Mucosa of rectum (tissue), 2 donors: ENCODE measurements at regions not wholly inside any gene's neighbourhood (a gene's known extent, or its start where the extent isn't known, plus 50 kb on each side); places are given as distances from the start of the nearest gene placed in this dataset.

Experiments used
- H3K27ac ChIP-seq, 2 donors: one replicate each; pipeline ENCODE4 v1.7.0; 2013; ENCODE audit warnings: inconsistent platforms in 2 of 2, low read depth in 2 of 2, low read length in 2 of 2
- H3K27me3 ChIP-seq, 2 donors: one replicate each; pipeline ENCODE4 v1.7.0; 2013; ENCODE audit warnings: low read length in 2 of 2; ENCODE audit not compliant: control insufficient read depth in 2 of 2, insufficient read depth in 2 of 2
- H3K36me3 ChIP-seq, 2 donors: one replicate each; pipeline ENCODE4 v1.7.0; 2013; ENCODE audit warnings: low read length in 2 of 2; ENCODE audit not compliant: control insufficient read depth in 2 of 2, insufficient read depth in 2 of 2
- H3K4me1 ChIP-seq, 2 donors: one replicate each; pipeline ENCODE4 v1.7.0; 2013; ENCODE audit warnings: low read length in 2 of 2, mild to moderate bottlenecking in 1 of 2; ENCODE audit not compliant: control insufficient read depth in 2 of 2, insufficient read depth in 2 of 2
- H3K4me3 ChIP-seq, 2 donors: one replicate each; pipeline ENCODE4 v1.7.0; 2013; ENCODE audit warnings: low read length in 2 of 2
- H3K9ac ChIP-seq, 2 donors: one replicate each; pipeline ENCODE4 v1.7.0; 2013; ENCODE audit warnings: low read length in 2 of 2, low read depth in 1 of 2, mild to moderate bottlenecking in 1 of 2
- H3K9me3 ChIP-seq, 2 donors: one replicate each; pipeline ENCODE4 v1.7.0; 2013; ENCODE audit warnings: low read length in 2 of 2; ENCODE audit not compliant: control insufficient read depth in 2 of 2
- donor health status: healthy.
- donor health status: Normal muscosa, but diverticular disease.

DNA sequence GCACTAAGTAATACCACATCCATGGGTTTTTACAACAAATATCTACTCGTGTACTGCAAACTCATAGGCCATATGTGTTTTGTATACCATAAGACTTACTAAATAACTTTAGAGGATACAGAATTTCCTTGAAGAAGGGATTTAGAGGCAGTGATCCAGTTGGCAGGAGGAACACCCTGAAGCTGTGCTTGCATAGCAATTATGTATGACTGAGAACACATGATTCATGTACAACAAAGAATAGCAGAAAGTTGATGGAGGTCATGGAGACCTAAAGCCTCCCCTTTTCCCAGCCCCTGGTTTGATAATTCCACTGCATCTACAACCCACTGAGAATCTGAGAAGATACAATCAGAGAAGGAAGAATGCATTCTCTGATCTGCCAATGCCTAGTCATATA lies 83.8 kb upstream of the PMFBP1 start:
- Histone ChIP-seq H3K9ac (no peak overlapping the region), H3K4me3 (no peak overlapping the region)

GRCh38 chr16:72247821-72248253 lies 75.9 kb upstream of the PMFBP1 start:
- H3K27me3 ChIP-seq, result no peaks in the 10 kb centered on the region
- H3K4me1 ChIP-seq, result no peaks in the 10 kb centered on the region
- no peak overlapping the region for H3K9ac ChIP-seq
- no peaks in the 10 kb centered on the region for H3K9me3 ChIP-seq
- no peak overlapping the region for H3K4me3 ChIP-seq
- H3K36me3 ChIP-seq, result no peaks in the 10 kb centered on the region
- no peak overlapping the region for H3K27ac ChIP-seq

More for the DNA sequence above, 83.8 kb upstream of the PMFBP1 start:
- Histone ChIP-seq H3K36me3 (no peaks in the 10 kb centered on the region), H3K4me1 (no peaks in the 10 kb centered on the region), H3K27me3 (no peaks in the 10 kb centered on the region), H3K27ac (no peak overlapping the region), H3K9me3 (no peaks in the 10 kb centered on the region)

GRCh38 chr16:72246423-72246822 lies 74.5 kb upstream of the PMFBP1 start:
- no peak overlapping the region for H3K27ac ChIP-seq
- no peak overlapping the region for H3K9ac ChIP-seq
- no peaks in the 10 kb centered on the region for H3K36me3 ChIP-seq
- no peaks in the 10 kb centered on the region for H3K9me3 ChIP-seq
- no peaks in the 10 kb centered on the region for H3K4me1 ChIP-seq
- H3K27me3 ChIP-seq, result no peaks in the 10 kb centered on the region
- H3K4me3 ChIP-seq, result no peak overlapping the region

- Histone ChIP-seq H3K9ac (no peak overlapping the region), H3K27ac (no peak overlapping the region), H3K4me3 (no peak overlapping the region), H3K4me1 (no peaks in the 10 kb centered on the region), H3K27me3 (no peaks in the 10 kb centered on the region), H3K36me3 (no peaks in the 10 kb centered on the region), H3K9me3 (no peaks in the 10 kb centered on the region)
Measured at GRCh38 chr16:72244853-72245252, 72.9 kb upstream of the PMFBP1 start.

- no peaks in the 10 kb centered on the region for H3K27me3 ChIP-seq
- H3K4me3 ChIP-seq, result no peak overlapping the region
- no peaks in the 10 kb centered on the region for H3K36me3 ChIP-seq
- no peaks in the 10 kb centered on the region for H3K9me3 ChIP-seq
- no peak overlapping the region for H3K9ac ChIP-seq
- H3K27ac ChIP-seq, result no peak overlapping the region
- no peaks in the 10 kb centered on the region for H3K4me1 ChIP-seq
Measured at GRCh38 chr16:72243621-72244020, 71.7 kb upstream of the PMFBP1 start.

DNA sequence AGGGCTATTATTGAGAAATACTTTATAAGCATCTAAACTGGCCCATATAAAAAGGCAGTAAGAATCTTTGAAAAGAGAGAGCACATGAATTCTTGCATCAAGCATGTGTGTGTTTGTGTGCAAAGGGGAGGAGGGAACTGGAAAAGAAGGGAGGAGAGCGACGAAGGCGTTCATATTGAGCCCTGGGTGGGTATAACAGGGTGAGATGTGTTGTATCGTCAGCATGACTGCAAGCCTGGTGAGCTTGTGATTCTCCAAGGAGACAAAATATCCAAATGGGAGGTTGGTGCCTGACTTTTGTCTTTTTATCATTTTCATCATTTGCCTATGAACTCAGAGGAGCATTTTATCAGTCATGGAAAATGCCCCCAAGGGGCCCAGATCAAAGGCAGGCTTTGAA lies 70.8 kb upstream of the PMFBP1 start:
- Histone ChIP-seq H3K36me3 (no peaks in the 10 kb centered on the region), H3K4me1 (no peaks in the 10 kb centered on the region), H3K27ac (no peak overlapping the region), H3K27me3 (no peaks in the 10 kb centered on the region), H3K4me3 (no peak overlapping the region), H3K9me3 (no peaks in the 10 kb centered on the region), H3K9ac (no peak overlapping the region)

DNA sequence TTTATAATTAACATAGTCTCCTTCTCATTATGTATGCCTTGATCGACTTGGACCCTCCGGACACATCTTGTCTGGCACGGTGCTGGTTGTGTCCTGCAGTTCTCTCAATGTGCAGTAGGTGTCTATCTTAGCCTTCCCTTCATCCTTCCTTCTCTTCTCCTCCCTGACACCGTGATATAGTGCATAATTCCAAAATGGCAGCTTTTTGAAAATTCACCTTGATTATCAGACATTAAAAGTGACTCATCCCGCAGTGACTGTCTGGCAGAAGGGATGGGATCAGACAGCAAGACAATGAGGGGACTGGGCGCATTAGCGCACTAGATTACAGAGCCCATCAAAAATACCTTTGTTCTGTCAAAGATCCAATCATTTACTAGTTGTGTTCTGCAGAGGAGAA lies 70.0 kb upstream of the PMFBP1 start:
- Histone ChIP-seq H3K9me3 (no peaks in the 10 kb centered on the region), H3K4me1 (no peaks in the 10 kb centered on the region), H3K9ac (no peak overlapping the region), H3K27me3 (no peaks in the 10 kb centered on the region), H3K36me3 (no peaks in the 10 kb centered on the region), H3K27ac (no peak overlapping the region), H3K4me3 (no peak overlapping the region)

GRCh38 chr16:72241008-72241407 lies 69.1 kb upstream of the PMFBP1 start:
- Histone ChIP-seq H3K9me3 (no peaks in the 10 kb centered on the region), H3K27me3 (no peaks in the 10 kb centered on the region)

DNA sequence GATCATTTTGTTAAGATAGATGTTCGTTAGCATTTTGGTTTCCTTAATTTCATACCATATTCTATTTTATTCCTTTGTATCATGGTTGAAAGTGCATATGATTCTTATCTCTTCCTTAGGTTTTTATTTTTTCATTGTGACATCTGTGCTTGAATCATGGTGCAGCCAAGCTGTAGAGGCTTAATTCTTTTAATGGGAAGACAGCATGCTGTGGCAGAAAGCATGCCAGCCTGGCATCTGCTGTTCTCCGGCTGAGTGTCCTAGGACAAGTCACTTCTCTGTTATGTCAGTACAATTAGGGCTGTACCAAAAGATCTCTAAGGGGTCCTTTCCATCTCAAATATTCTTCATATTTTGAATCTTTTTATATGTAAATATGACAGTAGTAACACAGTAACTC lies 68.5 kb upstream of the PMFBP1 start:
- H3K9me3 ChIP-seq, result no peaks in the 10 kb centered on the region
- H3K27ac ChIP-seq, result no peak overlapping the region
- H3K4me1 ChIP-seq, result no peaks in the 10 kb centered on the region
- H3K9ac ChIP-seq, result no peak overlapping the region
- no peak overlapping the region for H3K4me3 ChIP-seq
- H3K36me3 ChIP-seq, result no peaks in the 10 kb centered on the region
- H3K27me3 ChIP-seq, result no peaks in the 10 kb centered on the region

More at GRCh38 chr16:72241008-72241407, 69.1 kb upstream of the PMFBP1 start:
- Histone ChIP-seq H3K36me3 (no peaks in the 10 kb centered on the region), H3K4me3 (no peak overlapping the region), H3K27ac (no peak overlapping the region), H3K4me1 (no peaks in the 10 kb centered on the region), H3K9ac (no peak overlapping the region)

GRCh38 chr16:72236866-72237265 lies 64.9 kb upstream of the PMFBP1 start:
- H3K36me3 ChIP-seq, result no peaks in the 10 kb centered on the region
- H3K4me1 ChIP-seq, result no peaks in the 10 kb centered on the region
- no peaks in the 10 kb centered on the region for H3K9me3 ChIP-seq
- no peak overlapping the region for H3K27ac ChIP-seq
- no peaks in the 10 kb centered on the region for H3K27me3 ChIP-seq
- H3K9ac ChIP-seq, result no peak overlapping the region
- H3K4me3 ChIP-seq, result no peak overlapping the region

GRCh38 chr16:72234387-72234786 lies 62.4 kb upstream of the PMFBP1 start:
- Histone ChIP-seq H3K9me3 (no peaks in the 10 kb centered on the region), H3K9ac (no peak overlapping the region), H3K27me3 (no peaks in the 10 kb centered on the region), H3K27ac (no peak overlapping the region), H3K4me3 (no peak overlapping the region), H3K4me1 (no peaks in the 10 kb centered on the region), H3K36me3 (no peaks in the 10 kb centered on the region)
